Kidney (tissue), 13 donors: ENCODE measurements at regions not wholly inside any gene's neighbourhood (a gene's known extent, or its start where the extent isn't known, plus 50 kb on each side); places are given as distances from the start of the nearest gene placed in this dataset.

Experiments
- DNase-seq, 5 donors: peaks; one replicate each; pipeline ENCODE4 v3.0.0-alpha.2; 2013 to 2020
- FAIRE-seq: peaks from 2 replicates; lab custom pipeline; 2012; peaks lifted over from hg19 to GRCh38; lab: Jason Lieb, UNC
- H3K27ac ChIP-seq, 2 donors: one replicate each; pipeline ENCODE4 v1.7.0; 2013; ENCODE audit warnings: low read depth in 2 of 2, low read length in 2 of 2, inconsistent platforms in 1 of 2
- H3K27me3 ChIP-seq: one replicate; pipeline ENCODE4 v1.7.1; 2013; ENCODE audit warnings: low read length, inconsistent platforms; ENCODE audit not compliant: control insufficient read depth, insufficient read depth
- H3K36me3 ChIP-seq, 3 donors: one replicate each; pipeline versions ENCODE4 v1.7.0 to v1.7.1; 2013; ENCODE audit warnings: low read length in 3 of 3, control low read depth in 1 of 3, inconsistent platforms in 1 of 3; ENCODE audit not compliant: insufficient read depth in 3 of 3, control insufficient read depth in 2 of 3
- H3K4me1 ChIP-seq, 3 donors: one replicate each; pipeline versions ENCODE4 v1.7.0 to v1.7.1; 2013; ENCODE audit warnings: low read length in 3 of 3, inconsistent platforms in 1 of 3, low read depth in 1 of 3; ENCODE audit not compliant: control insufficient read depth in 2 of 3, insufficient read depth in 2 of 3
- H3K4me3 ChIP-seq, 3 donors: one replicate each; pipeline versions ENCODE4 v1.7.0 to v1.8.1; 2013; ENCODE audit warnings: low read length in 3 of 3, control low read depth in 1 of 3, inconsistent platforms in 1 of 3
- H3K9ac ChIP-seq, 3 donors: one replicate each; pipeline versions ENCODE4 v1.7.0 to v1.7.1; 2013; ENCODE audit warnings: low read length in 3 of 3, control low read depth in 1 of 3, inconsistent platforms in 1 of 3
- H3K9me3 ChIP-seq, 3 donors: one replicate each; pipeline versions ENCODE4 v1.7.0 to v1.7.1; 2013; ENCODE audit warnings: low read length in 3 of 3, control low read depth in 1 of 3, inconsistent platforms in 1 of 3; ENCODE audit not compliant: control insufficient read depth in 2 of 3, insufficient read depth in 1 of 3
- intact Hi-C: fragments of 100-400 bp; cut with DNase I; formaldehyde crosslinking; loops from one replicate; pipeline ENCODE4 v1.11.1; 2022
- TF ChIP-seq, protein P1 (sequence below): IDR thresholded peaks from 3 replicates; pipeline ENCODE4 v1.5.1; 2012; ENCODE audit warnings: mild to moderate bottlenecking, moderate library complexity, borderline replicate concordance; ENCODE audit not compliant: insufficient read depth; ENCODE audit errors: extremely low read depth
- donor health status: control.
- donor health status: control.
- donor health status: control.
- donor health status: control.
- donor health status: control.
- donor health status: DM: yes; HTN: yes; CAD: no.
- donor health status: Normal renal cell carcinoma (clear cell type).

DNA sequence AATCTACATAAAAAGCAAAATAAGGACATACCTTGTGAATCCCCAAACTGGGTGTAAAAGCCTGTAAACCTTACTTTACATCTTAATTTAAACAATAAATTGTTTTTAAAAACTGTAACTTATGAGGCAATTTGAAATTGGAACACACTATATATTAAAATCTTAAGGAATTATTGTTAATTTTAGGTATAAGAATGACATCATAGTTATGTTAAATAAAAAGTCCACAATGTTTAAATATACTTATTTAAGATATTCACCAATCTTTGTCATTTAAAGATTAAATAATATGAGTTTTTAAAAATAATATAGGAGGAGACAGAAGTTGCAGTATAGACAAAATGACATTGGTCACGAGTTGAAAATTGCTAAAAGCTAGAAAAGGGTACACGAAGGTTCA lies 621.9 kb upstream of the POU3F2 start:
- no peaks in the 10 kb centered on the region for H3K36me3 ChIP-seq
- FAIRE-seq: no peak
- no peak overlapping the region for H3K4me3 ChIP-seq
- no peak overlapping the region for H3K9ac ChIP-seq
- no peak overlapping the region for H3K27ac ChIP-seq
- H3K9me3 ChIP-seq: no peaks in the 10 kb centered on the region
- no peaks in the 10 kb centered on the region for H3K4me1 ChIP-seq
- TF ChIP-seq, protein P1, sequence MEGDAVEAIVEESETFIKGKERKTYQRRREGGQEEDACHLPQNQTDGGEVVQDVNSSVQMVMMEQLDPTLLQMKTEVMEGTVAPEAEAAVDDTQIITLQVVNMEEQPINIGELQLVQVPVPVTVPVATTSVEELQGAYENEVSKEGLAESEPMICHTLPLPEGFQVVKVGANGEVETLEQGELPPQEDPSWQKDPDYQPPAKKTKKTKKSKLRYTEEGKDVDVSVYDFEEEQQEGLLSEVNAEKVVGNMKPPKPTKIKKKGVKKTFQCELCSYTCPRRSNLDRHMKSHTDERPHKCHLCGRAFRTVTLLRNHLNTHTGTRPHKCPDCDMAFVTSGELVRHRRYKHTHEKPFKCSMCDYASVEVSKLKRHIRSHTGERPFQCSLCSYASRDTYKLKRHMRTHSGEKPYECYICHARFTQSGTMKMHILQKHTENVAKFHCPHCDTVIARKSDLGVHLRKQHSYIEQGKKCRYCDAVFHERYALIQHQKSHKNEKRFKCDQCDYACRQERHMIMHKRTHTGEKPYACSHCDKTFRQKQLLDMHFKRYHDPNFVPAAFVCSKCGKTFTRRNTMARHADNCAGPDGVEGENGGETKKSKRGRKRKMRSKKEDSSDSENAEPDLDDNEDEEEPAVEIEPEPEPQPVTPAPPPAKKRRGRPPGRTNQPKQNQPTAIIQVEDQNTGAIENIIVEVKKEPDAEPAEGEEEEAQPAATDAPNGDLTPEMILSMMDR: no peak
- no peaks in the 10 kb centered on the region for H3K27me3 ChIP-seq
- DNase-seq: no peak
- intact Hi-C loops: no loop called here

DNA sequence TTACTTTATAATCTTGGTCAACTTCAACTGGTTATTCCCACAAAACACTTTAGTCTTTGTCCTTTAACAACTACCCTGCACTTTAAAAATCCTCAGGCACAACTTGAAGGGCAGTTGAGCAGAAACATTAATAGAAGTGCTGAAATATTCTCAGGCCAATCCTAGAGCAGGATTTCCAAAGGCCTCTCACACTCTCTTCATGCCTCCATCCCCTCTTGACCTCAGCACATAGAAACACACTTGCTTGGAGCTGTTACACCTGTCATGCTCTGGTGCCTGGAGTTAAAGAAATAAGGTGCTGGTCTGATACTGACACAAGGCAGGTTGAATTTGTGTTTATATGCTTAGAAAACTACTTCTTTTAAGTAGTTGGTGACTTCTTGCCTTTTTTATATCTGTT lies 618.8 kb upstream of the POU3F2 start:
- TF ChIP-seq, protein P1: no peak
- Histone ChIP-seq H3K4me3 (no peak overlapping the region), H3K27ac (no peak overlapping the region), H3K27me3 (no peaks in the 10 kb centered on the region), H3K9me3 (no peaks in the 10 kb centered on the region), H3K36me3 (no peaks in the 10 kb centered on the region), H3K9ac (no peak overlapping the region), H3K4me1 (no peaks in the 10 kb centered on the region)
- DNase-seq (peak in 2 of 5 donors; percentile 8 to 10), FAIRE-seq (no peak)
- intact Hi-C loops: no loop called here

DNA sequence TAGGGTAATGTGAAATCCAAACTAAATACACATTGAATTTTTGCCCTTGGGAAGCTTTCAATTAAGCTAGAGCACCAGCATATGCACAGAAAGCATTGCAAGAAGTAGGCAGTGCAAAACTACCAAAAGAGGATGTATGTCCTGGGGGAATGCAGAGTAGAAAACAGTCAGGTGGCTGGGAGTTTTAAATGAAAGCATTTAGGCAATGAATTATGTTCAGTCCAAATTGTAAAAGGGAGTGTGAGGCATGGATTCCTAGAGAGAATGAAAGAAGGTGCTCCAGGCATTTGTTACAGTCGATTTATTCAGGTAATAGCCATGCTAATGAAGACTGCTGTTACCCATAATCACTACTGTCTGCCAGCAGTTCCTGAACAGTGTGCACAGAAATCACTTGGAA lies 604.1 kb upstream of the POU3F2 start:
- H3K27me3 ChIP-seq: no peaks in the 10 kb centered on the region
- TF ChIP-seq, protein P1: no peak
- FAIRE-seq (no peak), DNase-seq (peak in 2 of 5 donors; percentile 2 to 9)
- no peaks in the 10 kb centered on the region for H3K36me3 ChIP-seq
- no peak overlapping the region for H3K9ac ChIP-seq
- H3K9me3 ChIP-seq: no peaks in the 10 kb centered on the region
- H3K4me3 ChIP-seq: no peak overlapping the region
- H3K27ac ChIP-seq: no peak overlapping the region
- no peaks in the 10 kb centered on the region for H3K4me1 ChIP-seq
- intact Hi-C loops: no loop called here

DNA sequence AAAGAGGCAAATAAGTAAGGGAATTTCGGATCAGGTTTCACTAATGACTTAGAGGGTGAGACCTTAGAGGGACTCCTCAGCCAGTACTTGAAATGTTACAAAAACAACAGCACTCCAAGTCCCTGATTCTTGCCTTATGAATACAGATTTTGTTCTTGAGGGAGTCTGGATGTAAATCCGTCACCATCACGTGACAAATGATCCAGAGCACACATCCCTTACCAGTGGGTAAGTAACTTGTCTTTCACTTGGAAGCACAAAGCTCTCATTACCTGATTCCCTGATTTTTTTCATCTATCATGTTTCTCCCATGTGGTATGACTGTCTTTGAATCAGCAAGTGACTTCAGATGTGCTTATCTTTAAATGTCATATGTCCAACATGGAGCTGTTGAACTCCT lies 595.3 kb upstream of the POU3F2 start:
- Histone ChIP-seq H3K9ac (no peak overlapping the region), H3K4me3 (no peak overlapping the region), H3K27me3 (no peaks in the 10 kb centered on the region), H3K36me3 (no peaks in the 10 kb centered on the region), H3K4me1 (no peaks in the 10 kb centered on the region), H3K9me3 (no peaks in the 10 kb centered on the region), H3K27ac (no peak overlapping the region)
- intact Hi-C loops: no loop called here
- TF ChIP-seq, protein P1: no peak
- FAIRE-seq (no peak), DNase-seq (no peak)
